ENCODE measurements at regions not wholly inside any gene's neighbourhood (a gene's known extent, or its start where the extent isn't known, plus 50 kb on each side); places are given as distances from the start of the nearest gene placed in this dataset.

DNA sequence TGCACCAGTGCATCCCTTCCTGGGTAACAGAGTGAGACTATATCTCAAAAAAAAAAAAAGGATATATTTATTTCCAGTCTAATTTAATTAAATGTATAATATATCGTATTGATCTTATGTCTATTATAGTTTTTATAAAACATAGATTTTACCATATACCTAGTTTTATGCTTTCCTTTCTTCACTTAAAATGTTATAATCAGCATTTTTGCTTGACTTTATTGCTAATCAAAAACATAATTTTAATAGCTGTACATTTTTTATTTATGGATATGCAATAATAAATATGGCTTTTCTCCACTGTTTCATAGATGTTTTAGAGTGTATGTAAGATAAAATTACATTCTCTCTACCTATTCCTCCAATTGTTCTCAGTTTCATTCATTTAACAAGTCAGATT, 958.0 kb downstream of the EPHA4 start:
- H3K4me3 ChIP-seq (ENCODE audit: low read depth, low read length), result no peak overlapping the region
- TF ChIP-seq CTCF (IDR thresholded peaks at IDR 0.05; ENCODE audit: low read depth, low read length, missing control alignments), result no peak
- DNase-seq (ENCODE audit: low read depth), result no peak

GRCh38 chr2:220619525-220620220, 952.4 kb downstream of the EPHA4 start:
- no peak for DNase-seq (ENCODE audit: low read depth)
- no peak overlapping the region for H3K4me3 ChIP-seq (ENCODE audit: low read depth, low read length)
- TF ChIP-seq CTCF (IDR thresholded peaks at IDR 0.05; ENCODE audit: low read depth, low read length, missing control alignments), result no peak

- TF ChIP-seq CTCF (IDR thresholded peaks at IDR 0.05; ENCODE audit: low read depth, low read length, missing control alignments), result no peak
- H3K4me3 ChIP-seq (ENCODE audit: low read depth, low read length), result no peak overlapping the region
- DNase-seq (ENCODE audit: low read depth), result no peak
These were observed 945.5 kb downstream of the EPHA4 start for GRCh38 chr2:220626603-220627002.

DNA sequence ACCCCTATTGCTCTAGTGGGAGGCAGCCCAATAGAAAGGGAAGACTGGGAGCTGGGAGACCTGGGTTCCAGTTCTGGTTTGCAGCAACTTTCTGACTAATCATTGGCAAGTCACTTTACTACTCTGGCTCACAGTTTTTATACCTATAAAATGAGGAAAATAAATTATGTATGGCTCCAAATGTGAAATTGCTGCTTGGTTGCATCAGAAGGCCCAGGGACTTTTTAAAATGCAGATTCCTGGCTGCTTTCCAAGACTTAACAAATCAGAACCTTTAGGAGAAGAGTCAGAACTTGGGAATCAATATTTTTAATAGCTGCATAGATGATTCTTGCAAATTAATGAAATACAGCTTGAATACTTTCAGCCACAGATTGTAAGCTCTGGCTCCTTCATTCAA, 943.9 kb downstream of the EPHA4 start:
- DNase-seq (ENCODE audit: low read depth), result no peak
- TF ChIP-seq CTCF (IDR thresholded peaks at IDR 0.05; ENCODE audit: low read depth, low read length, missing control alignments), result no peak
- no peak overlapping the region for H3K4me3 ChIP-seq (ENCODE audit: low read depth, low read length)

DNA sequence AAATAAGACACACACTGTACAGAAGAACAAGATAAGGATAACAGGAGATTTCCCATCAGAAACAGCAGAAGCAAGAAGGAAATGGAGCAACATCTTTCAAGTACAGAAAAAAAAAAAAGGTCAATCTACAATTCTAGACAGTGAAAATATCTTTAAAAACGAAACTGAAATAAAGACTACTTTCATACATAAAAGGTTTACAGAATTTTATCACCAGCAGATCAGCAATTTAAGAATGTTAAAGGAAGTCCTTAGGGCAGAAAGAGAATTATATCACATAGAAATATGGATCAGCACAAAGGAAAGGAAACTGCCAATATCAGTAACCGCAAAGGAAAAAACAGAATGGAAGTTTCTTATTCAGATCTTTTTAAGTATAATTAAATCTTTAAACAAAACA, 931.0 kb downstream of the EPHA4 start:
- no peak for DNase-seq (ENCODE audit: low read depth)

GRCh38 chr2:220646424-220646823, 925.7 kb downstream of the EPHA4 start:
- no peak for TF ChIP-seq CTCF (IDR thresholded peaks at IDR 0.05; ENCODE audit: low read depth, low read length, missing control alignments)
- H3K4me3 ChIP-seq (ENCODE audit: low read depth, low read length), result no peak overlapping the region
- DNase-seq (ENCODE audit: low read depth), result no peak

More for the DNA sequence above, 931.0 kb downstream of the EPHA4 start:
- no peak overlapping the region for H3K4me3 ChIP-seq (ENCODE audit: low read depth, low read length)
- no peak for TF ChIP-seq CTCF (IDR thresholded peaks at IDR 0.05; ENCODE audit: low read depth, low read length, missing control alignments)

DNA sequence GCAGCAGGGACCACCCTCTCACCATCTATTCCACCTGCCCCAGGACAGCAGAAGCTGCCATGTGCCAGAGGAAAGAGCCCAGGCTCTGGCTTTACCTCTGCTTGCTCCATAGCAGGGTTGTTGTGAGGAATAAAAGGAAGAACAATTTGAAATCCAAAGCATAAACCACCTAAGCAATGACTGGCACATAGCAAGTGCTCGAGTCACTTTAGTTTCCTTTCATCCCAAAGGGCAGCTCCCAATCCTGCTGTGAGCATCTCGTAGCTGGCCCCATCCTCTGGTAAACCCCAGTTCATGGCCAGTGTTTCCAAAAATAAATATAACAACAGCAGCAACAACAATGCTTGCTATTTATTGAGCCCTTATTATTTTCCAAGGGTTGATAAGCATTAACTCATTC, 923.5 kb downstream of the EPHA4 start:
- H3K4me3 ChIP-seq (ENCODE audit: low read depth, low read length), result no peak overlapping the region
- no peak for DNase-seq (ENCODE audit: low read depth)
- TF ChIP-seq CTCF (IDR thresholded peaks at IDR 0.05; ENCODE audit: low read depth, low read length, missing control alignments), result no peak
